22Rv1 (cell line): ENCODE measurements at regions not wholly inside any gene's neighbourhood (a gene's known extent, or its start where the extent isn't known, plus 50 kb on each side); places are given as distances from the start of the nearest gene placed in this dataset.
"Not testable (repeated sequence)": the region's sequence is repeated elsewhere in the genome, so short reads cannot be mapped to it uniquely, and the experiment has no call there.

ENCODE experiments used
- H3K27ac ChIP-seq: fragments of 450-650 bp; 2 replicates; pipeline ENCODE4 v1.5.1; 2017
- ZFX ChIP-seq: fragments of 450-650 bp; IDR thresholded peaks from 2 replicates; pipeline ENCODE4 v1.6.1; 2017; ENCODE audit warnings: antibody characterized with exemption, borderline replicate concordance
- TF ChIP-seq, protein P1 (sequence below): fragments of 450-650 bp; IDR thresholded peaks from 2 replicates; pipeline ENCODE4 v1.5.1; 2017; ENCODE audit warnings: mild to moderate bottlenecking

DNA sequence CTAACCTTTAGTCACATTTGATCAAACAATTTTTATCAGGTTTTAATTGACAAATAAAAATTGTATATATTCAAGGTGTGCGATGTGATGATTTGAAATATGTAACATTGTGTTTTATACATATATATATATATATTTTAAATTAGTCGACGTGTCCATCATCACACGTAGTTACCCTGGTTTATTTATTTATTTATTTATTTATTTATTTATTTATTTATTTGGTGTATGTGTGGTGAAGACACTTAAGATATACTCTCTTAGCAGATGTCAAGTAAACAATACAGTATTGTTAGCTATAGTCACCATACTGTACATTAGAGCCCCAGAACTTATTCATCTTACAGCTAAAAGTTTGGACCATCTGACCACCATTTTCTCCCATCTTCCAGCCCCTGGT is 224.9 kb upstream of the HHIP start:
- TF ChIP-seq, protein P1, sequence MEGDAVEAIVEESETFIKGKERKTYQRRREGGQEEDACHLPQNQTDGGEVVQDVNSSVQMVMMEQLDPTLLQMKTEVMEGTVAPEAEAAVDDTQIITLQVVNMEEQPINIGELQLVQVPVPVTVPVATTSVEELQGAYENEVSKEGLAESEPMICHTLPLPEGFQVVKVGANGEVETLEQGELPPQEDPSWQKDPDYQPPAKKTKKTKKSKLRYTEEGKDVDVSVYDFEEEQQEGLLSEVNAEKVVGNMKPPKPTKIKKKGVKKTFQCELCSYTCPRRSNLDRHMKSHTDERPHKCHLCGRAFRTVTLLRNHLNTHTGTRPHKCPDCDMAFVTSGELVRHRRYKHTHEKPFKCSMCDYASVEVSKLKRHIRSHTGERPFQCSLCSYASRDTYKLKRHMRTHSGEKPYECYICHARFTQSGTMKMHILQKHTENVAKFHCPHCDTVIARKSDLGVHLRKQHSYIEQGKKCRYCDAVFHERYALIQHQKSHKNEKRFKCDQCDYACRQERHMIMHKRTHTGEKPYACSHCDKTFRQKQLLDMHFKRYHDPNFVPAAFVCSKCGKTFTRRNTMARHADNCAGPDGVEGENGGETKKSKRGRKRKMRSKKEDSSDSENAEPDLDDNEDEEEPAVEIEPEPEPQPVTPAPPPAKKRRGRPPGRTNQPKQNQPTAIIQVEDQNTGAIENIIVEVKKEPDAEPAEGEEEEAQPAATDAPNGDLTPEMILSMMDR: no peak
- TF ChIP-seq ZFX: no peak
- no peak overlapping the region for H3K27ac ChIP-seq

DNA sequence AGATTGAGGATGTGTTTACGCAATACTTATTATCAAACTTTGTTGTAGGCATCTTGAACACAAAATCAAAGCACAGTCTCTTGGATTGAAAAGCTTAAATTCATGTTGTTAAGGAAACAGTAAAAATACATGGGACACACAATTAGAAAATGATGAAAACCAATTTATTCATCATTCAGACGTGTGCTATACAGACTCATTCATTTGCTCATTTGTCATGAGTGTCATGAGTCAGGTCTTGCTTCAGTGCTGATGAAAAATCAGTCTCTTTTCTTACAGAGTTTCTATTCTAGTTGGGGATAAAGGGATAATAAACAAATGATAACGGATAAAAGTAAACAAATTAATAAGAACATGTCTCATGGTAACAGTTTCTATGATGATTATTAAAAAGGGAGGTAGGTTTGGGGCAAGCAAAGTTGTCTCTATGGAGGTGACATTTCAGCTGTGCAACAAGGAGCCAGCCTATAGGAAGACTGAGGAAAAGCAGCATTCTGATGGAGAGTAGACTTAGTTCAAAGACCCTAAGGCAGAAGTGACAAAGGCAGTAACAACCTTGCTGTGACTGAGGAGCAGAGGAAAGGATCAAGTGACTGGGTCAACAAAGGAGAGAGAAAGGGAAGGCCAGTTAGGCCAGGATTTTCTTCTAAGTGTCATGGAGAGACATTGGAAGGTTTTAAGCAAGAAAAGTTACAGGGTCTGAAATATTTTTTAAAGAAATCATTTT is 224.0 kb upstream of the HHIP start:
- no peak overlapping the region for H3K27ac ChIP-seq
- no peak for TF ChIP-seq ZFX
- TF ChIP-seq, protein P1: no peak

DNA sequence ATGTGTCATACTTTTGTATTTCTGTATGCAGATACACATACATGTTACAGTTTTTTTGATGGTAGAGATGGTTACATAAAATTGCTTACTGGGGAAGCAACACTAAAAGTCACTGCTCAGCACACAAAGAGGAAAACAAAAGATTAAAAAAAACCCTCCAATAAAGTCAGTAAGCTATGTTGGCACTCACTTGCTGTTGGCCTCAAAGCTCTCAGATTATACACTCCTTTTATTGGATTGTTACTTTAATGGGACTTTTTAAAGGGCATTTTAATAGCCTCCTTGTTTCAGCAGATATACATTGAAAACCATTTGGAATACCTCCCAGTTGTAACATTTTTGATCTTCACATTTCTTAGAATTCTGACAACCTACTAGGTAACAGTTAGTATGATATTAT is 222.0 kb upstream of the HHIP start:
- 0 out of 2 replicates have a peak overlapping the region, but pooled peaks have one; percentile 9 for H3K27ac ChIP-seq
- TF ChIP-seq, protein P1: no peak
- TF ChIP-seq ZFX: no peak

DNA sequence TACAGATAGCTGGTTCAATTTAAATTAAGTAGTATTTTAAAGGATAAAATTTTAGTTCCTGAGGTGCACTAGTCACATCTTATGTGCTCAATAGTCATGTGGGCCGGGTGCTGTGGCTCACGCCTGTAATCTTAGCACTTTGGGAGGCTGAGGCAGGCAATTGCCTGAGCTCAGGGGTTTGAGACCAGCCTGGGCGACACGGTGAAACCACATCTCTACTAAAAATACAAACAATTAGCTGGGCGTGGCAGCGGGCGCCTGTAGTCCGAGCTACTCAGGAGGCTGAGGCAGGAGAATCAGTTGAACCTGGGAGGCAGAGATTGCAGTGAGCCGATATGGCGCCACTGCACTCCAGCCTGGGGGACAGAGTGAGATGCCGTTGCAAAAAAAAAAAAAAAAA is 219.9 kb upstream of the HHIP start:
- not testable (repeated sequence) for H3K27ac ChIP-seq

DNA sequence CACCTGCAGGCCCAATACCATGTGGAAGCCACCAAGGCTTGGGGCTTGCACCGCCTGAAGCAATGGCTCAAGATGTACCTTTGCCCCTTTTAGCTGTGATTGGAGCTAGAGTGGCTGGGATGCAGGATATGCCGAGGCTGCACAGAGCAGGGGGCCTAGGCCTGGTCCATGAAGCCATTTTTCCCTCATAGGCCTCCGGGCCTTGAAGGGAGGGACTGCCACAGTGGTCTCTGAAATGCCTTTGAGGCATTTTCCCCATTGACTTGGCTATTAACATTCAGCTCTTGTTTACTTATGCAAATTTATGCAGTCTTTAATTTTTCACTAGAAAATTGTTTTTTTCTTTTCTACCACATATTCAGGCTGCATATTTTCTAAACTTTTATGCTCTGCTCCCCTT is 203.2 kb upstream of the HHIP start:
- TF ChIP-seq ZFX: no peak
- TF ChIP-seq, protein P1: no peak

DNA sequence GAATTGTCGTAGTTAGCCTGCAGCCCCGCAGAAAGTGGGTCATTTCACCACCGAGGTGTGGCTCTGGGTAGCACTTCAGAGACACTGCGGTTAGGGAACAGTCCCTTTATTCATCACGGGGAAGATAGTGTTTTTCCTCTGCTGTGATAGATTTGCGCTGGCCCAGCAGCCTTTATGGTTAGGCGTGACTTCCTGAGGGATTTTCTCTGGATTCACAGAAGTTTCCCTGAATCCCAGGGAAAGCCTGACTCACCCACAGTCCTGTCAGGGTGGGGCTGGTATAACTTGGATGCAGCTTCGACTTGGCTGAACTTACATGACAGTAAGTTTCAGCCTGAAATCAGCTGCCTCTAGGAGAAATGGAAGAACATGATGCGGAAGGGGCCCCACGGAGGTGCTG is 196.3 kb upstream of the HHIP start:
- no peak overlapping the region for H3K27ac ChIP-seq
- no peak for TF ChIP-seq ZFX
- TF ChIP-seq, protein P1: no peak

More for the DNA sequence above, 203.2 kb upstream of the HHIP start:
- no peak overlapping the region for H3K27ac ChIP-seq

DNA sequence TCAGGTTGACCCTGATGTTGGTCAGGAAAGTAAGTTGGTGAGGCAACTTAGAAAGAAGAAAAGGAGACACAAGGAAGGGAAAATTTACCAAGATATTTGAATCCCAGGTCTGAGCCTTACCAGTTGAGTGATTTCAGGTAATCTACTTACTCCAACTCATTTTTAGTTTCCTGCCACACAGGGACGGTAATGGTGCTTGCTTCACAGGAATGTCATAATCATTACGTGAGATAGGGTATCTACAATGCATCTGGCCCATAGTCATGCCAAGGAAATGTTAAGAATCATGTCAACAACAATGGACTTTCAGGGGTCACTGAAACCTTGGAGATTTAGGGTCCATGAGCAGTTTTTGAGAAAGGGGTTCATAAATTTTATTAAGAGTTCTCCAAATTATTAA is 195.4 kb upstream of the HHIP start:
- TF ChIP-seq, protein P1: no peak
- no peak for TF ChIP-seq ZFX
- H3K27ac ChIP-seq: no peak overlapping the region
